ENCODE measurements at regions not wholly inside any gene's neighbourhood (a gene's known extent, or its start where the extent isn't known, plus 50 kb on each side); places are given as distances from the start of the nearest gene placed in this dataset.

DNA sequence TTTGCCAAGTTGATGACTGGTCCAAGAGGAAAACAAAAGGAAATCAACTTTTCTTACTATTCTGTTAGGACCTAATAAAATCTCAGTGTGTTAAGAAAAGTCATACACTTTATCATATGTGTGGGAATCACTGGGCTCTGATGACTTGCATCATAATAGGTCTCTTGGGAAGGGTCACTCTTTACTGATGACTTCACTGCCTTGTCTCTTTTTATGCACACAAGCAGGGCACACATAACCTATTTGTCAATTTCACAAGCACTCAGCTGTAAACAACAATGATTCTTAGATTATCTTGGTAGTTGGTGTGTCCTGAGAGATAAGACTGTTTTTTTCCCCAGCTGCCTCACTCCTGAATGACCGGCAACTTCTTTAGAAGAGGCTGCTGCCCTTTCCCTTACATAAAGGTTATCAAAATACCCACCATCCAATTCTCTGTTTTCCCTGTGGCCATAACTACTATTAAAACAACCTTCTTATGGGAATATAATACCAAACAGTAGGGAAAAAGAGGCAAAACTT, 50.9 kb upstream of the INSM2 start:
- Histone ChIP-seq H4K20me1 (ENCODE audit: insufficient read depth, low read length) (no peaks in the 10 kb centered on the region), H3K79me2 (ENCODE audit: insufficient read depth, low read length) (no peaks in the 10 kb centered on the region)

More for the DNA sequence above, 50.9 kb upstream of the INSM2 start:
- DNase-seq (no peak), ATAC-seq (ENCODE audit: insufficient read depth, low read depth) (no peak)
- Histone ChIP-seq H3K27me3 (ENCODE audit: insufficient read depth, low read length, poor library complexity) (no peaks in the 10 kb centered on the region), H3K4me3 (ENCODE audit: low read depth in 1 of 2, low read length in 2 of 2) (no peak overlapping the region), H3K27ac (ENCODE audit: low read length) (no peak overlapping the region), H3K9ac (ENCODE audit: low read depth, low read length) (no peak overlapping the region), H3K4me1 (ENCODE audit: insufficient read depth, low read length) (no peaks in the 10 kb centered on the region), H3K36me3 (ENCODE audit: insufficient read depth, low read length) (no peaks in the 10 kb centered on the region), H3K9me3 (ENCODE audit: insufficient read depth, low read length, severe bottlenecking) (no peaks in the 10 kb centered on the region), H3K4me2 (ENCODE audit: insufficient read depth, low read length) (no peak overlapping the region), H2AFZ (ENCODE audit: low read depth, low read length) (no peak overlapping the region)
- TF ChIP-seq, protein P1, sequence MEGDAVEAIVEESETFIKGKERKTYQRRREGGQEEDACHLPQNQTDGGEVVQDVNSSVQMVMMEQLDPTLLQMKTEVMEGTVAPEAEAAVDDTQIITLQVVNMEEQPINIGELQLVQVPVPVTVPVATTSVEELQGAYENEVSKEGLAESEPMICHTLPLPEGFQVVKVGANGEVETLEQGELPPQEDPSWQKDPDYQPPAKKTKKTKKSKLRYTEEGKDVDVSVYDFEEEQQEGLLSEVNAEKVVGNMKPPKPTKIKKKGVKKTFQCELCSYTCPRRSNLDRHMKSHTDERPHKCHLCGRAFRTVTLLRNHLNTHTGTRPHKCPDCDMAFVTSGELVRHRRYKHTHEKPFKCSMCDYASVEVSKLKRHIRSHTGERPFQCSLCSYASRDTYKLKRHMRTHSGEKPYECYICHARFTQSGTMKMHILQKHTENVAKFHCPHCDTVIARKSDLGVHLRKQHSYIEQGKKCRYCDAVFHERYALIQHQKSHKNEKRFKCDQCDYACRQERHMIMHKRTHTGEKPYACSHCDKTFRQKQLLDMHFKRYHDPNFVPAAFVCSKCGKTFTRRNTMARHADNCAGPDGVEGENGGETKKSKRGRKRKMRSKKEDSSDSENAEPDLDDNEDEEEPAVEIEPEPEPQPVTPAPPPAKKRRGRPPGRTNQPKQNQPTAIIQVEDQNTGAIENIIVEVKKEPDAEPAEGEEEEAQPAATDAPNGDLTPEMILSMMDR (IDR thresholded peaks at IDR 0.05; ENCODE audit: borderline replicate concordance, extremely low read depth, low read length, poor library complexity, severe bottlenecking): no peak
- TF ChIP-seq EZH2 (IDR thresholded peaks at IDR 0.05; ENCODE audit: borderline replicate concordance, low read depth, low read length, severe bottlenecking): no peak

All from DND-41 (cell line).